Lower lobe of right lung (tissue), 2 donors: ENCODE measurements at regions not wholly inside any gene's neighbourhood (a gene's known extent, or its start where the extent isn't known, plus 50 kb on each side); places are given as distances from the start of the nearest gene placed in this dataset.

Experiments
- ATAC-seq, 2 donors: fragments of 200-7000 bp; cut with Tn5 transposase; one replicate each; pipeline ENCODE4 v1.9.1; 2020 to 2022; ENCODE audit warnings: mild to moderate bottlenecking in 2 of 2, moderate library complexity in 2 of 2
- DNase-seq: peaks from one replicate; pipeline ENCODE4 v3.0.0-alpha.2; 2020
- H3K27ac ChIP-seq: fragments of 200-600 bp; one replicate; pipeline ENCODE4 v1.8.0; 2022
- H3K27me3 ChIP-seq: fragments of 200-600 bp; one replicate; pipeline ENCODE4 v1.8.0; 2022; ENCODE audit warnings: low read depth
- H3K36me3 ChIP-seq: fragments of 200-600 bp; one replicate; pipeline ENCODE4 v1.8.0; 2022; ENCODE audit warnings: mild to moderate bottlenecking
- H3K4me1 ChIP-seq: fragments of 200-600 bp; one replicate; pipeline ENCODE4 v1.8.0; 2022
- H3K4me3 ChIP-seq: fragments of 200-600 bp; one replicate; pipeline ENCODE4 v1.8.0; 2022; ENCODE audit warnings: mild to moderate bottlenecking
- H3K9me3 ChIP-seq: fragments of 200-600 bp; one replicate; pipeline ENCODE4 v1.8.0; 2022
- CTCF ChIP-seq: fragments of 200-600 bp; IDR thresholded peaks from one replicate; pipeline ENCODE4 v1.8.0; 2022; ENCODE audit warnings: antibody characterized with exemption, mild to moderate bottlenecking
- intact Hi-C: fragments of 100-400 bp; cut with DNase I; formaldehyde crosslinking; loops from one replicate; pipeline ENCODE4 v1.11.0; 2022
- donor health status: DM: no; HTN: yes; CAD: no; lungs with severe emphysema.

GRCh38 chr6:167658106-167658505, 168.6 kb upstream of the AFDN start:
- Histone ChIP-seq H3K36me3 (no peaks in the 10 kb centered on the region), H3K27me3 (no peaks in the 10 kb centered on the region), H3K4me1 (no peaks in the 10 kb centered on the region), H3K4me3 (no peak overlapping the region), H3K27ac (no peak overlapping the region), H3K9me3 (no peaks in the 10 kb centered on the region)
- ATAC-seq (no peak), DNase-seq (no peak)
- no peak for TF ChIP-seq CTCF
- intact Hi-C loops = no loop called here

- DNase-seq = no peak
- H3K27me3 ChIP-seq = no peaks in the 10 kb centered on the region
- no peaks in the 10 kb centered on the region for H3K9me3 ChIP-seq
- intact Hi-C loops = no loop called here
- no peaks in the 10 kb centered on the region for H3K36me3 ChIP-seq
- no peak for ATAC-seq
- no peak overlapping the region for H3K4me3 ChIP-seq
- no peak overlapping the region for H3K27ac ChIP-seq
- no peak for TF ChIP-seq CTCF
- no peaks in the 10 kb centered on the region for H3K4me1 ChIP-seq
These were observed 167.7 kb upstream of the AFDN start for GRCh38 chr6:167659046-167659445.

GRCh38 chr6:167660424-167660823, 166.3 kb upstream of the AFDN start:
- intact Hi-C loops = no loop called here
- no peaks in the 10 kb centered on the region for H3K36me3 ChIP-seq
- ATAC-seq = no peak
- H3K27me3 ChIP-seq = no peaks in the 10 kb centered on the region
- no peak overlapping the region for H3K4me3 ChIP-seq
- DNase-seq = no peak
- H3K27ac ChIP-seq = no peak overlapping the region
- H3K9me3 ChIP-seq = no peaks in the 10 kb centered on the region
- TF ChIP-seq CTCF = no peak
- no peaks in the 10 kb centered on the region for H3K4me1 ChIP-seq

GRCh38 chr6:167660944-167661551, 165.7 kb upstream of the AFDN start:
- intact Hi-C loops = no loop called here
- Histone ChIP-seq H3K4me3 (no peak overlapping the region), H3K27me3 (no peaks in the 10 kb centered on the region), H3K9me3 (no peaks in the 10 kb centered on the region), H3K4me1 (no peaks in the 10 kb centered on the region), H3K27ac (no peak overlapping the region), H3K36me3 (no peaks in the 10 kb centered on the region)
- ATAC-seq (no peak), DNase-seq (no peak)
- no peak for TF ChIP-seq CTCF

- ATAC-seq = no peak
- intact Hi-C loops = no loop called here
These were observed 165.1 kb upstream of the AFDN start for GRCh38 chr6:167661552-167662044.

More at GRCh38 chr6:167661552-167662044, 165.1 kb upstream of the AFDN start:
- Histone ChIP-seq H3K27ac (no peak overlapping the region), H3K36me3 (no peaks in the 10 kb centered on the region), H3K9me3 (no peaks in the 10 kb centered on the region), H3K27me3 (no peaks in the 10 kb centered on the region), H3K4me3 (no peak overlapping the region), H3K4me1 (no peaks in the 10 kb centered on the region)
- TF ChIP-seq CTCF = no peak
- no peak for DNase-seq
